ENCODE measurements at regions not wholly inside any gene's neighbourhood (a gene's known extent, or its start where the extent isn't known, plus 50 kb on each side); places are given as distances from the start of the nearest gene placed in this dataset.

DNA sequence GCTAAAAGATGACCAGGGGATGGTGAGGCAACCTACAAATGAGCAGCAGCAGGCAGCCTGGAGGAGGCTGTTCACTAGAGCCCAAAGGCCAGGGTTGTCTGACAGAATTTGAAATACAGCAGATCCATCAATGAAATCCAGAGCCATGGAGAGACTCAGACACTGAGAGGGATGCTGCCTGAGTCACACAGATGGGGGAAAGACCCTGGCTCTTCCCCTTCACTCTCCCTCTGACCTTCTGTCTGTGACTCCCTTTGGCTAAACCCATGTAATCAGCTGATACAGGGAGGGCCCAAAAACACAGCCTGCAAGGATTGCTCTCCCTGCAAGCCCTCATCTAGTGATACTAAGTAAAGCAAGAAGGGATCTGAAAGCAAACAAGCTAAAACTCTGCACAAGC is 166.5 kb upstream of the SPOPL start:
- TF ChIP-seq CTCF (IDR thresholded peaks at IDR 0.05) = no peak
- no peak overlapping the region for H3K4me3 ChIP-seq
- H3K4me1 ChIP-seq = no peaks in the 10 kb centered on the region
- DNase-seq = no peak
- ATAC-seq = no peak
- H3K9me3 ChIP-seq = no peaks in the 10 kb centered on the region
- no peaks in the 10 kb centered on the region for H3K36me3 ChIP-seq
- no peaks in the 10 kb centered on the region for H3K27me3 ChIP-seq (ENCODE audit: low read depth)
- intact Hi-C loops (cut with DNase I) = no loop called here
- H3K27ac ChIP-seq = no peak overlapping the region

GRCh38 chr2:138336146-138336545 is 165.4 kb upstream of the SPOPL start:
- DNase-seq = no peak
- Histone ChIP-seq H3K27ac (no peak overlapping the region), H3K4me1 (no peaks in the 10 kb centered on the region), H3K9me3 (no peaks in the 10 kb centered on the region), H3K27me3 (ENCODE audit: low read depth) (no peaks in the 10 kb centered on the region), H3K4me3 (no peak overlapping the region), H3K36me3 (no peaks in the 10 kb centered on the region)
- intact Hi-C loops (cut with DNase I) = no loop called here
- no peak for TF ChIP-seq CTCF (IDR thresholded peaks at IDR 0.05)
- no peak for ATAC-seq

DNA sequence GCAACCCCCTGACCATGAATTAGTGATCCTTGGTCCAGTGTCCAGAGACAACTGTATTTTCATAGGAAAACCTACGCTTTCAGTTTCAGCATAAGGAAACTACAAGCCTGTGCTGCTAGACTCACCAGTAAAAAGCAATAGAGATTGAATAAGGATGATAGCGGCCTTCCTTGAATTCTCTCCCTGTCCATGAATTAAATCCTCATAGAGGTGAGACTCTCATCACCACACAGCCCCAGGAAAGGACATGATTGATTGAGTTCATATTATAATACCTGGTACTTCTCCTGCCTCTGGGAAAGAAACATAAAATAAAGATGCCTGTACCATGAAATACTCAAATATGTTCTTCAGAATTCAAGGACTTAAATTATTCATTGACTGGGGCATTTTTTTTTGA is 146.3 kb upstream of the SPOPL start:
- Histone ChIP-seq H3K27me3 (ENCODE audit: low read depth) (no peaks in the 10 kb centered on the region), H3K27ac (no peak overlapping the region), H3K4me3 (no peak overlapping the region), H3K4me1 (peaks cover 5% of the 10 kb centered on the region), H3K36me3 (no peaks in the 10 kb centered on the region), H3K9me3 (no peaks in the 10 kb centered on the region)
- DNase-seq (no peak), ATAC-seq (no peak)
- intact Hi-C loops (cut with DNase I) = no loop called here
- TF ChIP-seq CTCF (IDR thresholded peaks at IDR 0.05) = no peak

DNA sequence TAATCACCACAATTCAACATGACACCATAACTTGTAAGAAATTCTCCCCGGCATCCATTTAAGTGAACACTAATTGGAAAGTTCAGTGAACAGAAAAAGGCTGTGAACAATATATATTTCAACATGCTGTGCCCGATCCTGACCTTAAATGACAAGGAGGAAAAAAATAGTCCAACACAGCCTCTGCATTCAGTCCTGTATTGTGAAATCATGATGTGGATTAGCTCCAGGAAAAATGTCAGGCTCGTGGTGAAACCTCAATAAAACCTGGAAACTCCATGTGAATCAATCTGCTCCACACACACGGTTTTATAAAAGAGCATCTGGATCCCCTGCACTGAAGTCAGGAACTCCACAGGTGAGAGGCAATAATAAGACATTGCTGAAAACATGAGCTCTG is 145.4 kb upstream of the SPOPL start:
- H3K27ac ChIP-seq = no peak overlapping the region
- intact Hi-C loops (cut with DNase I) = no loop called here
- no peak for TF ChIP-seq CTCF (IDR thresholded peaks at IDR 0.05)
- DNase-seq (no peak), ATAC-seq (peak in 1 of 2 donors; percentile 52)
- H3K4me3 ChIP-seq = no peak overlapping the region
- H3K36me3 ChIP-seq = no peaks in the 10 kb centered on the region
- H3K4me1 ChIP-seq = peaks cover 5% of the 10 kb centered on the region
- no peaks in the 10 kb centered on the region for H3K9me3 ChIP-seq
- no peaks in the 10 kb centered on the region for H3K27me3 ChIP-seq (ENCODE audit: low read depth)

DNA sequence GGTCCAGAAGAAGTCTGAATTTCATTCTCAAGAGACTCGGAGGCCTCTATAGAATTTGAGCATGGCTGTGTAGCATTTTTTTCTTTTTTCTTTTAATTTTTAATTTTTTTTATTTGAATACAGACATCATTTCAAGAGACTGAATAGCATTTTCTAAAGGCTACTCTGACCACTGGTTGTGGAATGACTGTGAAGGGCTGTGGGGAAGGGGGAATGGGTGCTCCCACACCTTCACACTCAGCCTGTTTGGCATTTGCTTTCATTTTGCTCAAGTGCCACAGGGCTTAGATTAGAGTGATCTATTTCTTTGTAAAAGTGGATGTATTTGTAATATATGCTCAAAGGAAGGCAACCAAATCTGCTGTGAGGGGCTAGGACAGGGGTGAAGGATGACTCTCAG is 142.0 kb upstream of the SPOPL start:
- intact Hi-C loops (cut with DNase I) = no loop called here
- no peak overlapping the region for H3K27ac ChIP-seq
- DNase-seq (no peak), ATAC-seq (no peak)
- H3K36me3 ChIP-seq = no peaks in the 10 kb centered on the region
- no peaks in the 10 kb centered on the region for H3K27me3 ChIP-seq (ENCODE audit: low read depth)
- H3K9me3 ChIP-seq = no peaks in the 10 kb centered on the region
- no peak overlapping the region for H3K4me3 ChIP-seq
- peaks cover 5% of the 10 kb centered on the region for H3K4me1 ChIP-seq
- TF ChIP-seq CTCF (IDR thresholded peaks at IDR 0.05) = no peak

GRCh38 chr2:138364554-138365162 is 136.9 kb upstream of the SPOPL start:
- H3K36me3 ChIP-seq = no peaks in the 10 kb centered on the region
- H3K9me3 ChIP-seq = no peaks in the 10 kb centered on the region
- no peaks in the 10 kb centered on the region for H3K27me3 ChIP-seq (ENCODE audit: low read depth)
- H3K27ac ChIP-seq = no peak overlapping the region
- no peak overlapping the region for H3K4me3 ChIP-seq
- DNase-seq (no peak), ATAC-seq (peak in 1 of 2 donors; percentile 39)
- intact Hi-C loops (cut with DNase I) = no loop called here
- no peaks in the 10 kb centered on the region for H3K4me1 ChIP-seq
- no peak for TF ChIP-seq CTCF (IDR thresholded peaks at IDR 0.05)
